ENCODE measurements at regions not wholly inside any gene's neighbourhood (a gene's known extent, or its start where the extent isn't known, plus 50 kb on each side); places are given as distances from the start of the nearest gene placed in this dataset.
A peak's percentile ranks its signal among the peaks of the same experiment; 100 is the strongest.

DNA sequence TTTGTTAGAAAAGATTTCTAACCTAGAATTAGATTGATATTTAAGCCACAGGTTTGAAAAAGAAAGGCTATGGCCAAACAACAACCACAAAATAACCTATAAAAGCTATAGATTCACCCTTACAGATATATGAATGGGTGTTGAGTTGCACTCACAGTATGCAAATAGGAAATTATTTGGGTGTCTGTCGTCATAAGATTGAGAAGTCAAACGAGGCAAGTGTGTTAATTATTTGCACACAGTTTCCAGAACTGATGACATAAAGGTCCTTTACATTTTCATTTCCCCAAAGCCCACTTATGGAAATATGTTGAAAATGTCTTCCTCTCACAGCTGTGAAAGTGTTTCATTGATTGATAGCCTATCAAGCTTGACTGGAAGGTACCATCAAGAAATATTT, 101.2 kb upstream of the CXCL13 start (continued):
- TF ChIP-seq TCF3 (IDR thresholded peaks at IDR 0.05; ENCODE audit: borderline replicate concordance, insufficient read depth, low read depth, low read length) = no peak
- no peak for TF ChIP-seq EED (IDR thresholded peaks at IDR 0.05; ENCODE audit: low read depth)
- TF ChIP-seq, protein P1, sequence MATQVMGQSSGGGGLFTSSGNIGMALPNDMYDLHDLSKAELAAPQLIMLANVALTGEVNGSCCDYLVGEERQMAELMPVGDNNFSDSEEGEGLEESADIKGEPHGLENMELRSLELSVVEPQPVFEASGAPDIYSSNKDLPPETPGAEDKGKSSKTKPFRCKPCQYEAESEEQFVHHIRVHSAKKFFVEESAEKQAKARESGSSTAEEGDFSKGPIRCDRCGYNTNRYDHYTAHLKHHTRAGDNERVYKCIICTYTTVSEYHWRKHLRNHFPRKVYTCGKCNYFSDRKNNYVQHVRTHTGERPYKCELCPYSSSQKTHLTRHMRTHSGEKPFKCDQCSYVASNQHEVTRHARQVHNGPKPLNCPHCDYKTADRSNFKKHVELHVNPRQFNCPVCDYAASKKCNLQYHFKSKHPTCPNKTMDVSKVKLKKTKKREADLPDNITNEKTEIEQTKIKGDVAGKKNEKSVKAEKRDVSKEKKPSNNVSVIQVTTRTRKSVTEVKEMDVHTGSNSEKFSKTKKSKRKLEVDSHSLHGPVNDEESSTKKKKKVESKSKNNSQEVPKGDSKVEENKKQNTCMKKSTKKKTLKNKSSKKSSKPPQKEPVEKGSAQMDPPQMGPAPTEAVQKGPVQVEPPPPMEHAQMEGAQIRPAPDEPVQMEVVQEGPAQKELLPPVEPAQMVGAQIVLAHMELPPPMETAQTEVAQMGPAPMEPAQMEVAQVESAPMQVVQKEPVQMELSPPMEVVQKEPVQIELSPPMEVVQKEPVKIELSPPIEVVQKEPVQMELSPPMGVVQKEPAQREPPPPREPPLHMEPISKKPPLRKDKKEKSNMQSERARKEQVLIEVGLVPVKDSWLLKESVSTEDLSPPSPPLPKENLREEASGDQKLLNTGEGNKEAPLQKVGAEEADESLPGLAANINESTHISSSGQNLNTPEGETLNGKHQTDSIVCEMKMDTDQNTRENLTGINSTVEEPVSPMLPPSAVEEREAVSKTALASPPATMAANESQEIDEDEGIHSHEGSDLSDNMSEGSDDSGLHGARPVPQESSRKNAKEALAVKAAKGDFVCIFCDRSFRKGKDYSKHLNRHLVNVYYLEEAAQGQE (IDR thresholded peaks at IDR 0.05; ENCODE audit: low read depth, low read length) = no peak
- TF ChIP-seq IKZF1 (conservative IDR thresholded peaks at IDR 0.05) = no peak

DNA sequence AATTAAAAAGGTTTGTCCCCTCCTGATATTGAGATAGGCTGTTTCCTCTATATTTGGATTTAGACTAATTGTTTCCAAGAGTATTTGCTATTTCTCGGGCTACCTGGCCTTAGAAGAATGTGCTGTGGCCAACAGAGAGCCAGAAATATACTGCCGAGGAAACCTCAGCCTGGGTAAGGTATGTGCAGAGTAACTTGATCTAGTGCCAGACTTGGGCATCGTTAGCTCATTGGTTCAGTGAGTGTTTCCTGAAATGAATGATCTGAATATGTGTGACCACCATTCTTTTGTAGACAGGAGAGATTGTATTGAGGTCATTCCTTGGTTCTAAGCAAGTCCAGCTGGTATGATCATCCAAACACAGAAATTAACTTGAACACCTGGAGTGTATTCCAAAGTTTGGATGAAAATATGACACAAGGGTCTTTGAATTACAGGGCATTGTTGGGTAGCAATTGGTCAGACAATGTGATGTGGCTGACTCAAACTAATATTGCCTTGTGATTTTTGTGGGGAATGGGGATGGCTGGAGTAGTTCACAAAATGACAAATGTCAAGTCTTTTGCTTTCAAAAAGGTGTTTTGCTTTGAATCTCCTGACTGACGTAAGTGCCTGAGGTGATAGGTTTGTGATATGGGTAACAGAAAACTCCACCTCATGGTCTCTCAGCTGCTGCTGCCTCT, 100.2 kb upstream of the CXCL13 start:
- H3K27me3 ChIP-seq (replicated peaks in 1 of 2; ENCODE audit: control insufficient read depth in 2 of 2, insufficient read depth in 2 of 2, low read length in 1 of 2) = no peaks in the 10 kb centered on the region
- no peaks in the 10 kb centered on the region for H3K9me3 ChIP-seq (replicated peaks; ENCODE audit: control insufficient read depth, insufficient read depth, low read length)
- ChIA-PET POLR2A (no interaction called here), SMC1A (ENCODE audit: uncharacterized antibody, unreplicated experiment) (interaction anchor here (1.1 kb wide), 1 partner anchor 14 kb away, joined by 3 read pairs; no protein-coding TSS in a partner anchor), CTCF (interaction anchor here (1.4 kb wide), 1 partner anchor 31 kb away, joined by 3 read pairs; no protein-coding TSS in a partner anchor), RAD21 (ENCODE audit: unreplicated experiment) (no interaction called here)
- H2AFZ ChIP-seq (ENCODE audit: control insufficient read depth, low read depth, low read length) = no peak overlapping the region
- no peaks in the 10 kb centered on the region for H3K79me2 ChIP-seq (ENCODE audit: control insufficient read depth, insufficient read depth, low read length)
- FAIRE-seq (no peak), ATAC-seq (peak; percentile 63), DNase-seq (ENCODE audit: low read depth, low spot score) (no peak)
- no peak overlapping the region for H3K4me3 ChIP-seq
- H3K9ac ChIP-seq (ENCODE audit: control insufficient read depth, insufficient read depth, low read length) = no peak overlapping the region
- H3K4me2 ChIP-seq (ENCODE audit: control insufficient read depth, insufficient read depth) = no peak overlapping the region
- 14% methylated on average over 4 of the region's 4 CpGs for WGBS (ENCODE audit: insufficient coverage, insufficient replicate concordance, low lambda C conversion rate, missing lambda C conversion rate)
- no peaks in the 10 kb centered on the region for H3K4me1 ChIP-seq (ENCODE audit: control insufficient read depth, insufficient read depth, low read length)
- no peak overlapping the region for H3K27ac ChIP-seq (ENCODE audit: control insufficient read depth, insufficient read depth)
- intact Hi-C loops (cut with micrococcal nuclease; ENCODE audit: unreplicated experiment) = no loop called here
- BruUV-seq (replicated peaks) = no TSS peak
- in situ Hi-C loops (cut with MboI) = no loop called here
- no peaks in the 10 kb centered on the region for H4K20me1 ChIP-seq (ENCODE audit: control insufficient read depth, insufficient read depth)
- no peaks in the 10 kb centered on the region for H3K36me3 ChIP-seq (ENCODE audit: control insufficient read depth in 2 of 2, insufficient read depth in 2 of 2, low read length in 1 of 2)
- TF ChIP-seq RUNX3 (IDR thresholded peaks at IDR 0.05; ENCODE audit: low read length) = 0 out of 2 replicates have a peak, but pooled peaks have one; percentile 9
- TF ChIP-seq STAT1 (conservative IDR thresholded peaks at IDR 0.05) = no peak
- TF ChIP-seq, protein P2, sequence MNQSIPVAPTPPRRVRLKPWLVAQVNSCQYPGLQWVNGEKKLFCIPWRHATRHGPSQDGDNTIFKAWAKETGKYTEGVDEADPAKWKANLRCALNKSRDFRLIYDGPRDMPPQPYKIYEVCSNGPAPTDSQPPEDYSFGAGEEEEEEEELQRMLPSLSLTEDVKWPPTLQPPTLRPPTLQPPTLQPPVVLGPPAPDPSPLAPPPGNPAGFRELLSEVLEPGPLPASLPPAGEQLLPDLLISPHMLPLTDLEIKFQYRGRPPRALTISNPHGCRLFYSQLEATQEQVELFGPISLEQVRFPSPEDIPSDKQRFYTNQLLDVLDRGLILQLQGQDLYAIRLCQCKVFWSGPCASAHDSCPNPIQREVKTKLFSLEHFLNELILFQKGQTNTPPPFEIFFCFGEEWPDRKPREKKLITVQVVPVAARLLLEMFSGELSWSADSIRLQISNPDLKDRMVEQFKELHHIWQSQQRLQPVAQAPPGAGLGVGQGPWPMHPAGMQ (IDR thresholded peaks at IDR 0.05; ENCODE audit: borderline replicate concordance) = no peak
- TF ChIP-seq, protein P3, sequence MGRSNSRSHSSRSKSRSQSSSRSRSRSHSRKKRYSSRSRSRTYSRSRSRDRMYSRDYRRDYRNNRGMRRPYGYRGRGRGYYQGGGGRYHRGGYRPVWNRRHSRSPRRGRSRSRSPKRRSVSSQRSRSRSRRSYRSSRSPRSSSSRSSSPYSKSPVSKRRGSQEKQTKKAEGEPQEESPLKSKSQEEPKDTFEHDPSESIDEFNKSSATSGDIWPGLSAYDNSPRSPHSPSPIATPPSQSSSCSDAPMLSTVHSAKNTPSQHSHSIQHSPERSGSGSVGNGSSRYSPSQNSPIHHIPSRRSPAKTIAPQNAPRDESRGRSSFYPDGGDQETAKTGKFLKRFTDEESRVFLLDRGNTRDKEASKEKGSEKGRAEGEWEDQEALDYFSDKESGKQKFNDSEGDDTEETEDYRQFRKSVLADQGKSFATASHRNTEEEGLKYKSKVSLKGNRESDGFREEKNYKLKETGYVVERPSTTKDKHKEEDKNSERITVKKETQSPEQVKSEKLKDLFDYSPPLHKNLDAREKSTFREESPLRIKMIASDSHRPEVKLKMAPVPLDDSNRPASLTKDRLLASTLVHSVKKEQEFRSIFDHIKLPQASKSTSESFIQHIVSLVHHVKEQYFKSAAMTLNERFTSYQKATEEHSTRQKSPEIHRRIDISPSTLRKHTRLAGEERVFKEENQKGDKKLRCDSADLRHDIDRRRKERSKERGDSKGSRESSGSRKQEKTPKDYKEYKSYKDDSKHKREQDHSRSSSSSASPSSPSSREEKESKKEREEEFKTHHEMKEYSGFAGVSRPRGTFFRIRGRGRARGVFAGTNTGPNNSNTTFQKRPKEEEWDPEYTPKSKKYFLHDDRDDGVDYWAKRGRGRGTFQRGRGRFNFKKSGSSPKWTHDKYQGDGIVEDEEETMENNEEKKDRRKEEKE (IDR thresholded peaks at IDR 0.05) = no peak
- TF ChIP-seq, protein P4, sequence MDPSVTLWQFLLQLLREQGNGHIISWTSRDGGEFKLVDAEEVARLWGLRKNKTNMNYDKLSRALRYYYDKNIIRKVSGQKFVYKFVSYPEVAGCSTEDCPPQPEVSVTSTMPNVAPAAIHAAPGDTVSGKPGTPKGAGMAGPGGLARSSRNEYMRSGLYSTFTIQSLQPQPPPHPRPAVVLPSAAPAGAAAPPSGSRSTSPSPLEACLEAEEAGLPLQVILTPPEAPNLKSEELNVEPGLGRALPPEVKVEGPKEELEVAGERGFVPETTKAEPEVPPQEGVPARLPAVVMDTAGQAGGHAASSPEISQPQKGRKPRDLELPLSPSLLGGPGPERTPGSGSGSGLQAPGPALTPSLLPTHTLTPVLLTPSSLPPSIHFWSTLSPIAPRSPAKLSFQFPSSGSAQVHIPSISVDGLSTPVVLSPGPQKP (IDR thresholded peaks at IDR 0.05; ENCODE audit: low read depth, low read length) = no peak
- TF ChIP-seq JUNB (IDR thresholded peaks at IDR 0.05) = peak; percentile 26; the same call in 1 of the 2 replicates
- TF ChIP-seq TCF3 (IDR thresholded peaks at IDR 0.05; ENCODE audit: borderline replicate concordance, insufficient read depth, low read depth, low read length) = no peak
- 0 out of 2 replicates have a peak, but pooled peaks have one; percentile 14 for TF ChIP-seq IKZF1 (conservative IDR thresholded peaks at IDR 0.05)
- TF ChIP-seq ATF7 (IDR thresholded peaks at IDR 0.05; ENCODE audit: low read depth) = no peak
- TF ChIP-seq SRF (IDR thresholded peaks at IDR 0.05; ENCODE audit: low read depth in 2 of 2, low read length in 2 of 2) = no peak
- no peak for TF ChIP-seq ZNF217 (IDR thresholded peaks at IDR 0.05)

All from GM12878 (cell line).